H1 (cell line): ENCODE measurements at regions not wholly inside any gene's neighbourhood (a gene's known extent, or its start where the extent isn't known, plus 50 kb on each side); places are given as distances from the start of the nearest gene placed in this dataset.

Experiments
- CTCF ChIA-PET: fragments of 300-600 bp; sonication (Branson Sonifier 250); formaldehyde crosslinking; loops from one replicate; lab custom pipeline; 2021; ENCODE audit not compliant: partially characterized antibody; lab: Charles Lee
- POLR2A ChIA-PET: fragments of 300-600 bp; sonication (Branson Sonifier 250); formaldehyde crosslinking; loops from one replicate; lab custom pipeline; 2021; ENCODE audit warnings: inconsistent platforms; ENCODE audit not compliant: partially characterized antibody; lab: Charles Lee
- DNase-seq, 2 experiments: peaks; one replicate each; pipeline versions ENCODE4 v3.0.0 to v3.0.0-alpha.2; 2010 to 2022; ENCODE audit warnings: low spot score in 2 of 2, low read depth in 1 of 2, mixed read lengths in 1 of 2
- FAIRE-seq: peaks from 2 replicates; lab custom pipeline; 2011; peaks lifted over from hg19 to GRCh38; lab: Jason Lieb, UNC
- H2AFZ ChIP-seq: 2 replicates; pipeline ENCODE4 v1.8.1; 2012; ENCODE audit warnings: low read length, inconsistent platforms
- H2AK5ac ChIP-seq: 2 replicates; pipeline ENCODE4 v1.6.1; 2013; ENCODE audit warnings: low read depth, low read length
- H2BK120ac ChIP-seq: replicated peaks from 2 replicates; pipeline ENCODE3; 2013; ENCODE audit warnings: low read depth, low read length, inconsistent platforms
- H2BK12ac ChIP-seq: 2 replicates; pipeline ENCODE4 v1.6.1; 2013; ENCODE audit warnings: low read depth, low read length
- H2BK15ac ChIP-seq: 2 replicates; pipeline ENCODE4 v1.6.1; 2013; ENCODE audit warnings: low read length
- H2BK20ac ChIP-seq: 2 replicates; pipeline ENCODE4 v1.6.1; 2013; ENCODE audit warnings: low read length
- H2BK5ac ChIP-seq: 2 replicates; pipeline ENCODE4 v1.6.1; 2013; ENCODE audit warnings: low read depth, low read length
- H3K14ac ChIP-seq: 2 replicates; pipeline ENCODE4 v1.6.1; 2013; ENCODE audit warnings: inconsistent platforms; ENCODE audit not compliant: insufficient read length
- H3K18ac ChIP-seq: 2 replicates; pipeline ENCODE4 v1.6.1; 2013; ENCODE audit warnings: low read length; ENCODE audit errors: extremely low read depth
- H3K23ac ChIP-seq: 2 replicates; pipeline ENCODE4 v1.6.1; 2013; ENCODE audit warnings: inconsistent platforms; ENCODE audit not compliant: insufficient read length
- H3K23me2 ChIP-seq: 2 replicates; pipeline ENCODE4 v1.6.1; 2013; ENCODE audit warnings: low read depth, low read length
- H3K27ac ChIP-seq: 2 replicates; pipeline ENCODE4 v1.6.1; 2011; ENCODE audit warnings: low read depth, low read length, inconsistent platforms
- H3K27me3 ChIP-seq, 4 experiments: replicated peaks in 1 of 4; 1 replicate in 1 of 4; 2 replicates in 3 of 4; pipeline versions ENCODE4 v1.6.1 to v1.8.1; 2011 to 2013; ENCODE audit warnings: low read length in 3 of 4, mild to moderate bottlenecking in 3 of 4, inconsistent platforms in 2 of 4, mixed read lengths in 2 of 4, moderate library complexity in 1 of 4; ENCODE audit not compliant: control insufficient read depth in 3 of 4, insufficient read depth in 3 of 4; ENCODE audit errors: extremely low read depth in 1 of 4
- H3K36me3 ChIP-seq, 4 experiments: 2 replicates each; pipeline versions ENCODE4 v1.6.1 to v1.8.1; 2011 to 2013; ENCODE audit warnings: mild to moderate bottlenecking in 4 of 4, low read length in 3 of 4, moderate library complexity in 2 of 4, control low read depth in 1 of 4, inconsistent platforms in 1 of 4; ENCODE audit not compliant: insufficient read depth in 4 of 4, control insufficient read depth in 2 of 4
- H3K4ac ChIP-seq: replicated peaks from 2 replicates; pipeline ENCODE3; 2013; ENCODE audit warnings: low read length, low read depth, mixed read lengths, inconsistent platforms; ENCODE audit not compliant: insufficient read length
- H3K4me1 ChIP-seq, 4 experiments: replicated peaks in 1 of 4; 1 replicate in 1 of 4; 2 replicates in 3 of 4; pipeline versions ENCODE4 v1.6.1 to v1.8.1; 2011 to 2013; ENCODE audit warnings: low read length in 3 of 4, inconsistent platforms in 2 of 4, mixed read lengths in 1 of 4; ENCODE audit not compliant: insufficient read depth in 4 of 4, control insufficient read depth in 3 of 4
- H3K4me2 ChIP-seq, 2 experiments: 2 replicates each; pipeline versions ENCODE4 v1.6.1 to v1.8.1; 2011 to 2013; ENCODE audit warnings: low read depth in 2 of 2, low read length in 2 of 2, control low read depth in 1 of 2, inconsistent platforms in 1 of 2, mild to moderate bottlenecking in 1 of 2; ENCODE audit not compliant: insufficient read depth in 1 of 2
- H3K4me3 ChIP-seq, 4 experiments: fragments of 200-600, 300-600 bp in 1 of 4; sonication (generic), shearing (Covaris generic), sonication (Bioruptor Twin) in 1 of 4; 2 replicates each; pipeline versions ENCODE4 v1.5.1 to v1.8.1; 2011 to 2016; ENCODE audit warnings: low read length in 4 of 4, low read depth in 3 of 4, control low read depth in 2 of 4, inconsistent platforms in 2 of 4, mild to moderate bottlenecking in 2 of 4, mixed read lengths in 1 of 4, moderate library complexity in 1 of 4; ENCODE audit not compliant: insufficient read depth in 2 of 4; ENCODE audit errors: extremely low read depth in 1 of 4
- H3K56ac ChIP-seq: replicated peaks from 2 replicates; pipeline ENCODE3; 2013; ENCODE audit warnings: low read depth, mild to moderate bottlenecking, mixed read lengths, low read length, inconsistent platforms; ENCODE audit not compliant: insufficient read length
- H3K79me1 ChIP-seq: 2 replicates; pipeline ENCODE4 v1.6.1; 2013; ENCODE audit warnings: low read depth, low read length, control low read depth
- H3K79me2 ChIP-seq, 2 experiments: 2 replicates each; pipeline versions ENCODE4 v1.6.1 to v1.8.1; 2012 to 2013; ENCODE audit warnings: low read length in 2 of 2, mild to moderate bottlenecking in 2 of 2, inconsistent platforms in 1 of 2; ENCODE audit not compliant: insufficient read depth in 2 of 2, control insufficient read depth in 1 of 2
- H3K9ac ChIP-seq, 4 experiments: replicated peaks in 1 of 4; 1 replicate in 1 of 4; 2 replicates in 3 of 4; pipeline versions ENCODE4 v1.6.1 to v1.8.1; 2011 to 2013; ENCODE audit warnings: low read depth in 3 of 4, low read length in 3 of 4, control low read depth in 2 of 4, mild to moderate bottlenecking in 2 of 4, moderate library complexity in 2 of 4, inconsistent platforms in 1 of 4; ENCODE audit errors: extremely low read depth in 1 of 4
- H3K9me3 ChIP-seq, 2 experiments: 2 replicates each; pipeline versions ENCODE4 v1.6.1 to v1.8.1; 2012 to 2013; ENCODE audit warnings: mild to moderate bottlenecking in 2 of 2, moderate library complexity in 2 of 2, control low read depth in 1 of 2, inconsistent platforms in 1 of 2, low read depth in 1 of 2, low read length in 1 of 2, mixed read lengths in 1 of 2; ENCODE audit not compliant: insufficient read depth in 2 of 2
- H4K20me1 ChIP-seq, 2 experiments: replicated peaks in 1 of 2; 2 replicates each; pipeline versions ENCODE3 to v1.8.1; 2011 to 2013; ENCODE audit warnings: inconsistent platforms in 2 of 2, low read length in 2 of 2, mild to moderate bottlenecking in 1 of 2; ENCODE audit not compliant: insufficient read depth in 2 of 2, control insufficient read depth in 1 of 2
- H4K5ac ChIP-seq: 2 replicates; pipeline ENCODE4 v1.6.1; 2013; ENCODE audit warnings: low read length, low read depth, mixed read lengths, inconsistent platforms; ENCODE audit not compliant: insufficient read length
- H4K8ac ChIP-seq: 2 replicates; pipeline ENCODE4 v1.8.0; 2013; ENCODE audit warnings: mild to moderate bottlenecking, moderate library complexity, low read length, inconsistent platforms; ENCODE audit not compliant: insufficient read depth; ENCODE audit errors: extremely low read depth
- H4K91ac ChIP-seq: replicated peaks from 2 replicates; pipeline ENCODE3; 2013; ENCODE audit warnings: low read length, mixed read lengths, inconsistent platforms; ENCODE audit not compliant: insufficient read length
- BACH1 ChIP-seq: IDR thresholded peaks from 2 replicates; pipeline ENCODE4 v1.6.1; 2012; ENCODE audit warnings: low read length, improper control_type of control experiment
- EGR1 ChIP-seq: IDR thresholded peaks from 2 replicates; pipeline ENCODE4 v1.6.1; 2011; ENCODE audit warnings: low read depth, low read length, borderline replicate concordance
- JUN ChIP-seq: IDR thresholded peaks from 2 replicates; pipeline ENCODE4 v1.6.1; 2011; ENCODE audit warnings: low read depth, mild to moderate bottlenecking, improper control_type of control experiment, low read length
- KDM1A ChIP-seq: fragments of 200-600, 300-600 bp; sonication (generic); IDR thresholded peaks from 2 replicates; pipeline ENCODE4 v1.7.1; 2016; ENCODE audit warnings: mild to moderate bottlenecking, low read length, borderline replicate concordance
- SIRT6 ChIP-seq: IDR thresholded peaks from one replicate; pipeline ENCODE4 v1.7.1; 2012; ENCODE audit warnings: low read length, inconsistent platforms
- WGBS, 2 experiments: shearing (Covaris generic) in 1 of 2; methylation state at CpG; one replicate each; pipeline versions ENCODE4 v1.1.6 to v1.1.7; 2013 to 2015; ENCODE audit warnings: low lambda C conversion rate in 2 of 2, mixed read lengths in 2 of 2, inconsistent platforms in 1 of 2, low coverage in 1 of 2, missing lambda C conversion rate in 1 of 2; ENCODE audit not compliant: insufficient replicate concordance in 2 of 2, insufficient coverage in 1 of 2, insufficient read length in 1 of 2; ENCODE audit errors: extremely low coverage in 1 of 2, missing lambda C conversion rate in 1 of 2; 5-methylcytosine and 5-hydroxymethylcytosine counted together
- TF ChIP-seq, protein P1 (sequence below): IDR thresholded peaks from 2 replicates; pipeline ENCODE4 v1.6.1; 2012; ENCODE audit warnings: inconsistent platforms
- TF ChIP-seq, protein P2 (sequence below), 3 experiments: IDR thresholded peaks; 1 replicate in 2 of 3; 2 replicates in 1 of 3; pipeline versions ENCODE4 v1.5.1 to v1.6.1; 2011; ENCODE audit warnings: low read length in 3 of 3, mild to moderate bottlenecking in 3 of 3, inconsistent platforms in 2 of 3, low read depth in 1 of 3, moderate library complexity in 1 of 3; ENCODE audit not compliant: insufficient read depth in 1 of 3; ENCODE audit errors: control extremely low read depth in 1 of 3
- TF ChIP-seq, protein P3 (sequence below): IDR thresholded peaks from 2 replicates; pipeline ENCODE4 v1.6.1; 2012; ENCODE audit warnings: low read length, inconsistent platforms

GRCh38 chr3:191781044-191781443 lies 320.1 kb downstream of the PYDC2 start:
- no peak overlapping the region for H3K23ac ChIP-seq
- H4K5ac ChIP-seq: no peak overlapping the region
- H3K36me3 ChIP-seq: peaks cover 0 to 3% (median 0%) of the 10 kb centered on the region in 4 experiments; a peak in 1 of 8 replicates
- H4K91ac ChIP-seq: no peak overlapping the region
- no peak overlapping the region for H3K18ac ChIP-seq
- H3K9me3 ChIP-seq: peaks cover 0 to 5% of the 10 kb centered on the region in 2 experiments; a peak in 1 of 4 replicates
- POLR2A ChIA-PET: no interaction called here
- H3K27me3 ChIP-seq: no peaks in the 10 kb centered on the region
- 88% methylated on average over 4 of the region's 4 CpGs; no CpG with 5 or more reads in 1 of the 2 experiments for WGBS, 2 experiments
- H3K27ac ChIP-seq: no peak overlapping the region
- H4K8ac ChIP-seq: no peak overlapping the region
- FAIRE-seq: no peak
- H2BK5ac ChIP-seq: no peak overlapping the region
- no peak overlapping the region for H3K14ac ChIP-seq
- H3K79me1 ChIP-seq: no peaks in the 10 kb centered on the region
- no peak overlapping the region for H3K4ac ChIP-seq
- no peak overlapping the region for H2BK120ac ChIP-seq
- no peak overlapping the region for H3K4me3 ChIP-seq
- no peak overlapping the region for H2AK5ac ChIP-seq
- peaks cover 0 to 3% (median 0%) of the 10 kb centered on the region in 4 experiments; a peak in 2 of 7 replicates for H3K4me1 ChIP-seq
- no peaks in the 10 kb centered on the region for H3K79me2 ChIP-seq
- CTCF ChIA-PET: no interaction called here
- H2BK20ac ChIP-seq: no peak overlapping the region
- no peak overlapping the region for H3K9ac ChIP-seq
- no peak overlapping the region for H3K56ac ChIP-seq
- no peaks in the 10 kb centered on the region for H3K23me2 ChIP-seq
- H2BK12ac ChIP-seq: no peak overlapping the region
- H2AFZ ChIP-seq: peak overlapping the region; percentile 54; the same call in 1 of the 2 replicates
- H4K20me1 ChIP-seq: no peaks in the 10 kb centered on the region
- no peak overlapping the region for H2BK15ac ChIP-seq
- no peak for DNase-seq
- TF ChIP-seq JUN (no peak), BACH1 (no peak), KDM1A (no peak), EGR1 (no peak), SIRT6 (no peak)
- TF ChIP-seq, protein P1, sequence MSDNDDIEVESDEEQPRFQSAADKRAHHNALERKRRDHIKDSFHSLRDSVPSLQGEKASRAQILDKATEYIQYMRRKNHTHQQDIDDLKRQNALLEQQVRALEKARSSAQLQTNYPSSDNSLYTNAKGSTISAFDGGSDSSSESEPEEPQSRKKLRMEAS: no peak
- TF ChIP-seq, protein P2, sequence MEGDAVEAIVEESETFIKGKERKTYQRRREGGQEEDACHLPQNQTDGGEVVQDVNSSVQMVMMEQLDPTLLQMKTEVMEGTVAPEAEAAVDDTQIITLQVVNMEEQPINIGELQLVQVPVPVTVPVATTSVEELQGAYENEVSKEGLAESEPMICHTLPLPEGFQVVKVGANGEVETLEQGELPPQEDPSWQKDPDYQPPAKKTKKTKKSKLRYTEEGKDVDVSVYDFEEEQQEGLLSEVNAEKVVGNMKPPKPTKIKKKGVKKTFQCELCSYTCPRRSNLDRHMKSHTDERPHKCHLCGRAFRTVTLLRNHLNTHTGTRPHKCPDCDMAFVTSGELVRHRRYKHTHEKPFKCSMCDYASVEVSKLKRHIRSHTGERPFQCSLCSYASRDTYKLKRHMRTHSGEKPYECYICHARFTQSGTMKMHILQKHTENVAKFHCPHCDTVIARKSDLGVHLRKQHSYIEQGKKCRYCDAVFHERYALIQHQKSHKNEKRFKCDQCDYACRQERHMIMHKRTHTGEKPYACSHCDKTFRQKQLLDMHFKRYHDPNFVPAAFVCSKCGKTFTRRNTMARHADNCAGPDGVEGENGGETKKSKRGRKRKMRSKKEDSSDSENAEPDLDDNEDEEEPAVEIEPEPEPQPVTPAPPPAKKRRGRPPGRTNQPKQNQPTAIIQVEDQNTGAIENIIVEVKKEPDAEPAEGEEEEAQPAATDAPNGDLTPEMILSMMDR (IDR thresholded peaks at IDR 0.05; ENCODE audit: control extremely low read depth in 1 of 3, insufficient read depth in 1 of 3, low read depth in 1 of 3, low read length in 3 of 3): no peak
- TF ChIP-seq, protein P3, sequence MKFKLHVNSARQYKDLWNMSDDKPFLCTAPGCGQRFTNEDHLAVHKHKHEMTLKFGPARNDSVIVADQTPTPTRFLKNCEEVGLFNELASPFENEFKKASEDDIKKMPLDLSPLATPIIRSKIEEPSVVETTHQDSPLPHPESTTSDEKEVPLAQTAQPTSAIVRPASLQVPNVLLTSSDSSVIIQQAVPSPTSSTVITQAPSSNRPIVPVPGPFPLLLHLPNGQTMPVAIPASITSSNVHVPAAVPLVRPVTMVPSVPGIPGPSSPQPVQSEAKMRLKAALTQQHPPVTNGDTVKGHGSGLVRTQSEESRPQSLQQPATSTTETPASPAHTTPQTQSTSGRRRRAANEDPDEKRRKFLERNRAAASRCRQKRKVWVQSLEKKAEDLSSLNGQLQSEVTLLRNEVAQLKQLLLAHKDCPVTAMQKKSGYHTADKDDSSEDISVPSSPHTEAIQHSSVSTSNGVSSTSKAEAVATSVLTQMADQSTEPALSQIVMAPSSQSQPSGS: no peak
- TF ChIP-seq, all 59 proteins: peak for 0
- no peak overlapping the region for H3K4me2 ChIP-seq
